ENCODE measurements at regions not wholly inside any gene's neighbourhood (a gene's known extent, or its start where the extent isn't known, plus 50 kb on each side); places are given as distances from the start of the nearest gene placed in this dataset.

DNA sequence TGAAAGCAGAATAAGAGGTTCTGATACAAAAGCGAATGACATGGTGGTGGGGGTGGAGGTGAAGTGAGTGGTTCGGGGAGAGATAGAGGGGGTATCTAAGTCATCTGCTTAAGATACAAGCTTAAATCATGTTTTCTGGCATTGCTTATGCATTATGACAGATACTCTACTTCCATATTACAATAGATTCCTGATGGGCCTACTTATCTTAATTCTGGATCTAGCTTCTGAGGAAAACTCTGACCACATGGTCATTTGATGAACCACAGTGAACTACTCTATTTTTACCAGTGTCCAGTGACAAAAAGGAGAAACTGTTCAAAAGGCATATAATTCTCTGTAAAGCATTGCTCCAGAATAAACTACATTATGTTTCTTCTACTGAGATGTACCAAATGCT is 673.7 kb upstream of the CCDC54 start:
- TF ChIP-seq, protein P1, sequence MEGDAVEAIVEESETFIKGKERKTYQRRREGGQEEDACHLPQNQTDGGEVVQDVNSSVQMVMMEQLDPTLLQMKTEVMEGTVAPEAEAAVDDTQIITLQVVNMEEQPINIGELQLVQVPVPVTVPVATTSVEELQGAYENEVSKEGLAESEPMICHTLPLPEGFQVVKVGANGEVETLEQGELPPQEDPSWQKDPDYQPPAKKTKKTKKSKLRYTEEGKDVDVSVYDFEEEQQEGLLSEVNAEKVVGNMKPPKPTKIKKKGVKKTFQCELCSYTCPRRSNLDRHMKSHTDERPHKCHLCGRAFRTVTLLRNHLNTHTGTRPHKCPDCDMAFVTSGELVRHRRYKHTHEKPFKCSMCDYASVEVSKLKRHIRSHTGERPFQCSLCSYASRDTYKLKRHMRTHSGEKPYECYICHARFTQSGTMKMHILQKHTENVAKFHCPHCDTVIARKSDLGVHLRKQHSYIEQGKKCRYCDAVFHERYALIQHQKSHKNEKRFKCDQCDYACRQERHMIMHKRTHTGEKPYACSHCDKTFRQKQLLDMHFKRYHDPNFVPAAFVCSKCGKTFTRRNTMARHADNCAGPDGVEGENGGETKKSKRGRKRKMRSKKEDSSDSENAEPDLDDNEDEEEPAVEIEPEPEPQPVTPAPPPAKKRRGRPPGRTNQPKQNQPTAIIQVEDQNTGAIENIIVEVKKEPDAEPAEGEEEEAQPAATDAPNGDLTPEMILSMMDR (IDR thresholded peaks at IDR 0.05) = no peak
- 68 to 80% methylated on average over 2 of the region's 2 CpGs for WGBS, 2 donors
- no peak for FAIRE-seq

DNA sequence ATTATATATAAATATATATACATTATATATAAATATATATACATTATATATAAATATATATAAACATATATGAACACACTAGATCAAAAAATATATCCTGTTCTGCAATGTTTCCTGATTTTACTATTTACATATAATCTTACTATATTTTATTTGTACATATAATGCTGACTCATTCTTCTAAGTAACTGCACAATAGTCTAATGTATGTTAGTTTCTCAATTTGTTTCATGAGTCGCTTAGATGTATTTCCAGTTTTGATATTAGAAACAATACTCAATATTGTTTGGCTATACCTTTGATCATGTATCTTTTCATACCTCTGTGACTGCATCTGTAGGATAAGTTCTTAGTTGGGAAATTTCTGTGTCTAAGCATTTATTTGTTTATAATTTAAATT is 669.9 kb upstream of the CCDC54 start:
- Histone ChIP-seq H3K27ac (no peak overlapping the region), H3K36me3 (no peaks in the 10 kb centered on the region), H3K4me3 (no peak overlapping the region), H3K9me3 (no peaks in the 10 kb centered on the region), H3K27me3 (no peaks in the 10 kb centered on the region), H3K4me1 (no peaks in the 10 kb centered on the region)
- DNase-seq (no peak), FAIRE-seq (no peak), ATAC-seq (no peak)
- 81 to 96% methylated on average over 1 of the region's 1 CpG for WGBS, 2 donors
- intact Hi-C loops (cut with DNase I) = no loop called here
- TF ChIP-seq, protein P1 (IDR thresholded peaks at IDR 0.05) = no peak

More for the DNA sequence above, 673.7 kb upstream of the CCDC54 start:
- Histone ChIP-seq H3K9me3 (no peaks in the 10 kb centered on the region), H3K27me3 (no peaks in the 10 kb centered on the region), H3K4me3 (no peak overlapping the region), H3K27ac (no peak overlapping the region), H3K4me1 (no peaks in the 10 kb centered on the region), H3K36me3 (no peaks in the 10 kb centered on the region)
- ATAC-seq (no peak), DNase-seq (no peak)
- intact Hi-C loops (cut with DNase I) = no loop called here

DNA sequence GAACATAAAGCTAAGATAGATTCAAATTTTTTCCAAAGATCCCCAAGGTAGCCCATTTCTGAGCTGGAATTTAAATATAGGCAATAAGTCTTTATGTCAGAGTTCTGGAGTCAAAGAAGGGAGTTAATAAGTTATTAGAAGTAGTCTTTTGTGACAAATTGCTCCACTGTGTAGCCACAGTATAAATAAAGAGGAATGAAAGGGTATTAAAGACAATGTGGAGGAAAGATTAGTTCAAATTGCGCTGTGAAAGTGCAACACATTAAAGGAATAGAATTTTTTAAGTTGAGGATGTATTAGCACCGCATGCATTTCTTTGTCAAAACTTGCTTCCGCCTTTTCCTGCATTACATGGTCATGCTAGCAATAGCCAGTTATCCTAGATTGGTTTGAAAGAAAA is 666.6 kb upstream of the CCDC54 start:
- Histone ChIP-seq H3K27ac (no peak overlapping the region), H3K9me3 (no peaks in the 10 kb centered on the region), H3K4me3 (no peak overlapping the region), H3K27me3 (no peaks in the 10 kb centered on the region), H3K36me3 (no peaks in the 10 kb centered on the region), H3K4me1 (no peaks in the 10 kb centered on the region)
- ATAC-seq (no peak), DNase-seq (no peak), FAIRE-seq (no peak)
- TF ChIP-seq, protein P1 (IDR thresholded peaks at IDR 0.05) = no peak
- intact Hi-C loops (cut with DNase I) = no loop called here
- WGBS, 2 donors = 56 to 59% methylated on average over 3 of the region's 3 CpGs

DNA sequence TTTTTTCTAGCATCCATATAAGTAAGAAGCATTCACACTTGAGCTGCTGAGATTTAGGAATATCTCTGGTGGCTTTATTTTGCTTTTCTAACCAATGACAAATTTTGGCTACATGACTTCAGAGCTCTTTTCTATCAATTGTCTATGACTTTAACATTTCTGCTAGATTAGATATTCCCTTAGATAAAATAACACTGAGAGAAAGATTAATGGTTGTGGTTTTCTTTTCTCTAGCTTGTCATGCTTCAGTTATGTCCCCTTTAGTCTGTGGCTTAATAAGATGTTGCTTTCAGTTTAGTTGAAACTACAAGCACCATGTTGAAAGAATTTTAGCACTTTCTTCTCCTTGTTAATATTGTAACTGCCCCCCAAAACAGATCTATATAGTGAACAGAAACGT is 665.6 kb upstream of the CCDC54 start:
- Histone ChIP-seq H3K36me3 (no peaks in the 10 kb centered on the region), H3K27me3 (no peaks in the 10 kb centered on the region), H3K27ac (no peak overlapping the region), H3K4me1 (no peaks in the 10 kb centered on the region), H3K9me3 (no peaks in the 10 kb centered on the region), H3K4me3 (no peak overlapping the region)
- TF ChIP-seq, protein P1 (IDR thresholded peaks at IDR 0.05) = no peak
- FAIRE-seq (no peak), DNase-seq (no peak), ATAC-seq (no peak)
- intact Hi-C loops (cut with DNase I) = no loop called here
- 2 to 3% methylated on average over 1 of the region's 1 CpG for WGBS, 2 donors

DNA sequence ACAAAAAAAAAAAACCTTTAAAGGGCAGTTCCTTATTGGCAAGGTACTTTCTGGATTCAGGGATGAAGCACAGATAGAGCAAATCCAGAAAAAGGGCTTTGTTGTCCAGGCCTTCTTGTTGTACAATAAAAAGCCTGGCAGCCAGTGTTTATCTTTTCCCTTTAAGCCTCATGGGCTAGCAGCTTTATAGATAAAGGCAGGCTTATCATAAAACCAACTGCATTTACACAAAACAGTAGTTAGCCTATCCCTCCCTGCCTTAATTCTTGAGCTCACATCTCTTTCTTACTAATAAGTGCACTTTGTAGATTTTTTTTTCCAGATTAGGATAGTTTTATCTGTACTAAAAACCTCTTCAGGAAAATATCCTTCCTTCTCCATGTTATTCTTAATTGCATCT is 662.8 kb upstream of the CCDC54 start:
- intact Hi-C loops (cut with DNase I) = no loop called here
- no peak overlapping the region for H3K4me3 ChIP-seq
- H3K36me3 ChIP-seq = no peaks in the 10 kb centered on the region
- no peaks in the 10 kb centered on the region for H3K9me3 ChIP-seq
- H3K27me3 ChIP-seq = no peaks in the 10 kb centered on the region
- TF ChIP-seq, protein P1 (IDR thresholded peaks at IDR 0.05) = no peak
- no peak for ATAC-seq
- FAIRE-seq = no peak
- no peak overlapping the region for H3K27ac ChIP-seq
- no peaks in the 10 kb centered on the region for H3K4me1 ChIP-seq
- DNase-seq = no peak

Data from pancreas (tissue), 10 donors.